ENCODE measurements at regions not wholly inside any gene's neighbourhood (a gene's known extent, or its start where the extent isn't known, plus 50 kb on each side); places are given as distances from the start of the nearest gene placed in this dataset.

GRCh38 chr16:26231647-26232046 is 539.9 kb downstream of the HS3ST4 start:
- Histone ChIP-seq H3K4me3 (ENCODE audit: low read length) (no peak overlapping the region), H3K9ac (ENCODE audit: low read depth, low read length) (no peak overlapping the region), H3K36me3 (ENCODE audit: insufficient read depth, low read length) (no peaks in the 10 kb centered on the region), H3K4me1 (ENCODE audit: insufficient read depth, low read length) (no peaks in the 10 kb centered on the region), H3K9me3 (ENCODE audit: insufficient read depth, low read depth, low read length) (no peaks in the 10 kb centered on the region), H3K27me3 (ENCODE audit: insufficient read depth, low read length) (no peaks in the 10 kb centered on the region), H3K27ac (ENCODE audit: low read depth, low read length) (no peak overlapping the region)
- 98% methylated on average over 2 of the region's 2 CpGs for WGBS

GRCh38 chr16:26240807-26241206 is 549.0 kb downstream of the HS3ST4 start:
- WGBS = 95% methylated on average over 6 of the region's 6 CpGs
- Histone ChIP-seq H3K36me3 (ENCODE audit: insufficient read depth, low read length) (no peaks in the 10 kb centered on the region), H3K4me1 (ENCODE audit: insufficient read depth, low read length) (peaks cover 10% of the 10 kb centered on the region; the same call in 1 of the 2 replicates), H3K27ac (ENCODE audit: low read depth, low read length) (no peak overlapping the region), H3K27me3 (ENCODE audit: insufficient read depth, low read length) (no peaks in the 10 kb centered on the region), H3K9me3 (ENCODE audit: insufficient read depth, low read depth, low read length) (peaks cover 6% of the 10 kb centered on the region; the same call in 1 of the 2 replicates), H3K9ac (ENCODE audit: low read depth, low read length) (no peak overlapping the region), H3K4me3 (ENCODE audit: low read length) (no peak overlapping the region)

GRCh38 chr16:26247063-26247462 is 555.3 kb downstream of the HS3ST4 start:
- Histone ChIP-seq H3K4me1 (ENCODE audit: insufficient read depth, low read length) (no peaks in the 10 kb centered on the region), H3K36me3 (ENCODE audit: insufficient read depth, low read length) (no peaks in the 10 kb centered on the region), H3K27ac (ENCODE audit: low read depth, low read length) (no peak overlapping the region), H3K9me3 (ENCODE audit: insufficient read depth, low read depth, low read length) (peaks cover 8% of the 10 kb centered on the region), H3K27me3 (ENCODE audit: insufficient read depth, low read length) (no peaks in the 10 kb centered on the region), H3K4me3 (ENCODE audit: low read length) (no peak overlapping the region), H3K9ac (ENCODE audit: low read depth, low read length) (no peak overlapping the region)
- WGBS = 100% methylated on average over 1 of the region's 1 CpG

- Histone ChIP-seq H3K27ac (ENCODE audit: low read depth, low read length) (no peak overlapping the region), H3K9ac (ENCODE audit: low read depth, low read length) (no peak overlapping the region), H3K9me3 (ENCODE audit: insufficient read depth, low read depth, low read length) (peaks cover 15% of the 10 kb centered on the region), H3K27me3 (ENCODE audit: insufficient read depth, low read length) (no peaks in the 10 kb centered on the region), H3K36me3 (ENCODE audit: insufficient read depth, low read length) (no peaks in the 10 kb centered on the region), H3K4me3 (ENCODE audit: low read length) (no peak overlapping the region), H3K4me1 (ENCODE audit: insufficient read depth, low read length) (no peaks in the 10 kb centered on the region)
- WGBS = 98% methylated on average over 4 of the region's 4 CpGs
Measured at GRCh38 chr16:26252598-26252997, 560.8 kb downstream of the HS3ST4 start.

GRCh38 chr16:26261621-26262020 is 569.9 kb downstream of the HS3ST4 start:
- WGBS = 93% methylated on average over 2 of the region's 2 CpGs
- no peaks in the 10 kb centered on the region for H3K4me1 ChIP-seq (ENCODE audit: insufficient read depth, low read length)
- no peaks in the 10 kb centered on the region for H3K9me3 ChIP-seq (ENCODE audit: insufficient read depth, low read depth, low read length)
- H3K9ac ChIP-seq (ENCODE audit: low read depth, low read length) = no peak overlapping the region
- no peaks in the 10 kb centered on the region for H3K36me3 ChIP-seq (ENCODE audit: insufficient read depth, low read length)
- H3K27ac ChIP-seq (ENCODE audit: low read depth, low read length) = no peak overlapping the region
- no peak overlapping the region for H3K4me3 ChIP-seq (ENCODE audit: low read length)
- no peaks in the 10 kb centered on the region for H3K27me3 ChIP-seq (ENCODE audit: insufficient read depth, low read length)

GRCh38 chr16:26263406-26263805 is 571.6 kb downstream of the HS3ST4 start:
- no peaks in the 10 kb centered on the region for H3K4me1 ChIP-seq (ENCODE audit: insufficient read depth, low read length)
- no peak overlapping the region for H3K4me3 ChIP-seq (ENCODE audit: low read length)
- no peaks in the 10 kb centered on the region for H3K36me3 ChIP-seq (ENCODE audit: insufficient read depth, low read length)
- no peak overlapping the region for H3K27ac ChIP-seq (ENCODE audit: low read depth, low read length)
- WGBS = 86% methylated on average over 2 of the region's 2 CpGs
- H3K9ac ChIP-seq (ENCODE audit: low read depth, low read length) = no peak overlapping the region
- no peaks in the 10 kb centered on the region for H3K9me3 ChIP-seq (ENCODE audit: insufficient read depth, low read depth, low read length)
- H3K27me3 ChIP-seq (ENCODE audit: insufficient read depth, low read length) = no peaks in the 10 kb centered on the region

GRCh38 chr16:26267641-26268040 is 575.9 kb downstream of the HS3ST4 start:
- H3K9me3 ChIP-seq (ENCODE audit: insufficient read depth, low read depth, low read length) = no peaks in the 10 kb centered on the region
- H3K9ac ChIP-seq (ENCODE audit: low read depth, low read length) = no peak overlapping the region
- WGBS = 88% methylated on average over 2 of the region's 3 CpGs
- H3K4me3 ChIP-seq (ENCODE audit: low read length) = no peak overlapping the region
- no peaks in the 10 kb centered on the region for H3K4me1 ChIP-seq (ENCODE audit: insufficient read depth, low read length)
- H3K27ac ChIP-seq (ENCODE audit: low read depth, low read length) = no peak overlapping the region
- no peaks in the 10 kb centered on the region for H3K27me3 ChIP-seq (ENCODE audit: insufficient read depth, low read length)
- H3K36me3 ChIP-seq (ENCODE audit: insufficient read depth, low read length) = no peaks in the 10 kb centered on the region

GRCh38 chr16:26269673-26270072 is 577.9 kb downstream of the HS3ST4 start:
- no peaks in the 10 kb centered on the region for H3K4me1 ChIP-seq (ENCODE audit: insufficient read depth, low read length)
- H3K27ac ChIP-seq (ENCODE audit: low read depth, low read length) = no peak overlapping the region
- H3K27me3 ChIP-seq (ENCODE audit: insufficient read depth, low read length) = no peaks in the 10 kb centered on the region
- H3K36me3 ChIP-seq (ENCODE audit: insufficient read depth, low read length) = no peaks in the 10 kb centered on the region
- no peaks in the 10 kb centered on the region for H3K9me3 ChIP-seq (ENCODE audit: insufficient read depth, low read depth, low read length)
- no peak overlapping the region for H3K9ac ChIP-seq (ENCODE audit: low read depth, low read length)
- no peak overlapping the region for H3K4me3 ChIP-seq (ENCODE audit: low read length)

- Histone ChIP-seq H3K9ac (ENCODE audit: low read depth, low read length) (no peak overlapping the region), H3K27ac (ENCODE audit: low read depth, low read length) (no peak overlapping the region), H3K4me3 (ENCODE audit: low read length) (no peak overlapping the region), H3K36me3 (ENCODE audit: insufficient read depth, low read length) (no peaks in the 10 kb centered on the region), H3K4me1 (ENCODE audit: insufficient read depth, low read length) (no peaks in the 10 kb centered on the region; the same call in 1 of the 2 replicates), H3K27me3 (ENCODE audit: insufficient read depth, low read length) (no peaks in the 10 kb centered on the region), H3K9me3 (ENCODE audit: insufficient read depth, low read depth, low read length) (no peaks in the 10 kb centered on the region)
- WGBS = 58% methylated on average over 3 of the region's 3 CpGs
Measured at GRCh38 chr16:26273607-26274006, 581.8 kb downstream of the HS3ST4 start.

GRCh38 chr16:26275021-26275590 is 583.3 kb downstream of the HS3ST4 start:
- Histone ChIP-seq H3K9me3 (ENCODE audit: insufficient read depth, low read depth, low read length) (no peaks in the 10 kb centered on the region), H3K4me3 (ENCODE audit: low read length) (no peak overlapping the region)
- WGBS = 84% methylated on average over 3 of the region's 3 CpGs

GRCh38 chr16:26276289-26276688 is 584.5 kb downstream of the HS3ST4 start:
- Histone ChIP-seq H3K4me1 (ENCODE audit: insufficient read depth, low read length) (peaks cover 2% of the 10 kb centered on the region; the same call in 1 of the 2 replicates), H3K9me3 (ENCODE audit: insufficient read depth, low read depth, low read length) (no peaks in the 10 kb centered on the region), H3K27ac (ENCODE audit: low read depth, low read length) (no peak overlapping the region), H3K27me3 (ENCODE audit: insufficient read depth, low read length) (no peaks in the 10 kb centered on the region), H3K4me3 (ENCODE audit: low read length) (no peak overlapping the region), H3K36me3 (ENCODE audit: insufficient read depth, low read length) (no peaks in the 10 kb centered on the region), H3K9ac (ENCODE audit: low read depth, low read length) (no peak overlapping the region)
- 95% methylated on average over 4 of the region's 4 CpGs for WGBS

More at GRCh38 chr16:26275021-26275590, 583.3 kb downstream of the HS3ST4 start:
- Histone ChIP-seq H3K9ac (ENCODE audit: low read depth, low read length) (no peak overlapping the region), H3K4me1 (ENCODE audit: insufficient read depth, low read length) (no peaks in the 10 kb centered on the region; the same call in 1 of the 2 replicates), H3K36me3 (ENCODE audit: insufficient read depth, low read length) (no peaks in the 10 kb centered on the region), H3K27ac (ENCODE audit: low read depth, low read length) (no peak overlapping the region), H3K27me3 (ENCODE audit: insufficient read depth, low read length) (no peaks in the 10 kb centered on the region)
